ENCODE measurements at regions not wholly inside any gene's neighbourhood (a gene's known extent, or its start where the extent isn't known, plus 50 kb on each side); places are given as distances from the start of the nearest gene placed in this dataset.

- TF ChIP-seq CTCF (IDR thresholded peaks at IDR 0.05; ENCODE audit: low read length) (no peak), EZH2 (optimal IDR thresholded peaks at IDR 0.05; ENCODE audit: low read depth, low read length) (no peak)
Measured at GRCh38 chr3:66593978-66594377, 93.2 kb upstream of the LRIG1 start.
